Upper lobe of right lung (tissue), 1 donor: ENCODE measurements at regions not wholly inside any gene's neighbourhood (a gene's known extent, or its start where the extent isn't known, plus 50 kb on each side); places are given as distances from the start of the nearest gene placed in this dataset.
"Not testable (repeated sequence)": the region's sequence is repeated elsewhere in the genome, so short reads cannot be mapped to it uniquely, and the experiment has no call there.

Experiments used
- ATAC-seq: fragments of 200-7000 bp; cut with Tn5 transposase; one replicate; pipeline ENCODE4 v1.9.1; 2020; ENCODE audit warnings: mild to moderate bottlenecking, moderate library complexity
- DNase-seq: peaks from one replicate; pipeline ENCODE4 v3.0.0-alpha.2; 2020
- H3K27ac ChIP-seq: fragments of 200-600 bp; one replicate; pipeline ENCODE4 v1.8.0; 2022
- H3K27me3 ChIP-seq: fragments of 200-600 bp; one replicate; pipeline ENCODE4 v1.8.0; 2022; ENCODE audit warnings: mild to moderate bottlenecking
- H3K36me3 ChIP-seq: fragments of 200-600 bp; one replicate; pipeline ENCODE4 v1.8.0; 2022
- H3K4me1 ChIP-seq: fragments of 200-600 bp; one replicate; pipeline ENCODE4 v1.8.0; 2022
- H3K4me3 ChIP-seq: fragments of 200-600 bp; one replicate; pipeline ENCODE4 v1.8.0; 2022; ENCODE audit warnings: mild to moderate bottlenecking
- H3K9me3 ChIP-seq: fragments of 200-600 bp; one replicate; pipeline ENCODE4 v1.8.0; 2022
- CTCF ChIP-seq: fragments of 200-600 bp; IDR thresholded peaks from one replicate; pipeline ENCODE4 v1.8.0; 2022; ENCODE audit warnings: antibody characterized with exemption
- intact Hi-C: fragments of 100-400 bp; cut with DNase I; formaldehyde crosslinking; loops from one replicate; pipeline ENCODE4 v1.11.0; 2022
- donor health status: DM: no; HTN: yes; CAD: no; lungs with severe emphysema.

DNA sequence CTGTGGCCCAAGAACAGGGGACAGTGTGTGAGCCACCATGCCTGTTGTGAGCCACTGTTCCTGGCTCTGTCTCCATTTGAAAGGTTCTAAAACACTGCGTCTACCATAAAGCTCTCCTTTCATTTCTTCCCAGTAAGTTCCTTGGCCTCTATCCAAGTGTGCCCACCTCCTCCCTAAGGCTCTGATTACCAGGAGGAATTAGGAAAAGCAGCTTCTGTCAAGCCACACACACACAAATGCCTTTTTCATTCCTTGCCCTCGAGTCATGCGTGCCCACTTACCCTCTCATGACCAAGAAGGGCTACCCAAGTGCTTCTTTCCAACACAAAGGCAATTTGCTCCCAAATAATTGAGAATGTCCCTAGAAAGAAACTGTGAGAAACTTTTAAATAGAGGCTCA, 70.8 kb upstream of the PARD3 start:
- intact Hi-C loops: no loop called here
- no peak overlapping the region for H3K27ac ChIP-seq
- no peak overlapping the region for H3K4me3 ChIP-seq
- TF ChIP-seq CTCF: no peak
- DNase-seq (no peak), ATAC-seq (no peak)
- H3K27me3 ChIP-seq: no peaks in the 10 kb centered on the region
- H3K36me3 ChIP-seq: no peaks in the 10 kb centered on the region
- H3K9me3 ChIP-seq: no peaks in the 10 kb centered on the region
- no peaks in the 10 kb centered on the region for H3K4me1 ChIP-seq

- Histone ChIP-seq H3K36me3 (no peaks in the 10 kb centered on the region), H3K27ac (no peak overlapping the region), H3K4me1 (no peaks in the 10 kb centered on the region), H3K4me3 (no peak overlapping the region), H3K27me3 (no peaks in the 10 kb centered on the region), H3K9me3 (no peaks in the 10 kb centered on the region)
- no peak for DNase-seq
- ATAC-seq: no peak
- intact Hi-C loops: no loop called here
- TF ChIP-seq CTCF: no peak
Measured at GRCh38 chr10:34885011-34885410, 69.9 kb upstream of the PARD3 start.

DNA sequence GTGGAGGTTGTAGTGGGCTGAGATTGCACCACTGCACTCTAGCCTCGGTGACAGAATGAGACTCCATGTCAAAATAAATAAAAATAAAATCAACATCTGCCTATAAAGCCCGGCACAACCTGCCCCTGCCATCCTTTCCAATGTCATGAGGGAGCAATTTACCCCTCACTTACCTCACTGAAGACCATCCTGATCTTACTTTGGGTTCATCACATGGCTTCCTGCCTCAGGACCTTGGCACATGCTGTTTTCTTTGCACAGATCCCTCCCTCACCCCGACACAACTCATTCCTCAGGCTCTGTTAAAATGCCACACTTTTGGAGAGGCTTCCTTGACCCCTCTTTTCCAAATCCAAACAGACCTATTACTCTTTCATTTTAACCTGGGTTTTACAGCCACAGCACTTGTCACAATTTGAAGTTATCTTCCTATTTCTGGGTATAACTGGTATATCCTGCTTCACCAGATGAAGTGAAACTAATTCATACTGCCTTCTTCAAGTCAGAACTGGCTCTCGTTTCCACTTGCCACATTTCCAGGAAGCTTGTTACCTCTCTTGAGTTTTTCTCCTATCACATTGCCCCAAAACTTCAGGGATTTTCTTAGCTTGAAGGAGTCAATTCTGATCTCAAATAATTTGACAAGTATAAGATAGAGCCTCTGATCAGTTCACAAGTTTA, 69.3 kb upstream of the PARD3 start:
- DNase-seq: no peak
- Histone ChIP-seq H3K27ac (no peak overlapping the region), H3K27me3 (no peaks in the 10 kb centered on the region), H3K4me3 (no peak overlapping the region), H3K36me3 (no peaks in the 10 kb centered on the region), H3K4me1 (no peaks in the 10 kb centered on the region), H3K9me3 (no peaks in the 10 kb centered on the region)
- intact Hi-C loops: no loop called here
- ATAC-seq: no peak
- TF ChIP-seq CTCF: no peak

DNA sequence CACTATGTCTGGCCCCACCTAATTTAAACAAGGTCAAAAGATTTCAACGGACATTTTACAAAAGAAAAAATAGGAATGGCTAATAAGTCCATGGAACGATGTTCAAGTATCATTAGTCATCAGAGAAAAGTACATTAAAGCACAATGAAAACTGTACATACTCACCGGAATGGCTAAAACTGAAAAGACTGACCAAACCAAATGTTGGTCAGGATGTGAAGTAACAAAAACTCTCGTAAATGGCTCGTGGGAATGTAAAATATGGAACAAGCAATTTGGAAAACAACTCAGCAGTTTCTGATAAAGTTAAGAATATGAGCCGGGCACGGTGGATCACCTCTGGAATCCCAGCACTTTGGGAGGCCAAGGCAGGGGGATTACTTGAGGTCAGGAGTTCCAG, 65.7 kb upstream of the PARD3 start:
- no peaks in the 10 kb centered on the region for H3K27me3 ChIP-seq
- ATAC-seq: no peak
- no peaks in the 10 kb centered on the region for H3K36me3 ChIP-seq
- intact Hi-C loops: no loop called here
- no peak overlapping the region for H3K27ac ChIP-seq
- DNase-seq: no peak
- H3K9me3 ChIP-seq: no peaks in the 10 kb centered on the region
- no peak for TF ChIP-seq CTCF
- H3K4me1 ChIP-seq: no peaks in the 10 kb centered on the region
- H3K4me3 ChIP-seq: no peak overlapping the region

DNA sequence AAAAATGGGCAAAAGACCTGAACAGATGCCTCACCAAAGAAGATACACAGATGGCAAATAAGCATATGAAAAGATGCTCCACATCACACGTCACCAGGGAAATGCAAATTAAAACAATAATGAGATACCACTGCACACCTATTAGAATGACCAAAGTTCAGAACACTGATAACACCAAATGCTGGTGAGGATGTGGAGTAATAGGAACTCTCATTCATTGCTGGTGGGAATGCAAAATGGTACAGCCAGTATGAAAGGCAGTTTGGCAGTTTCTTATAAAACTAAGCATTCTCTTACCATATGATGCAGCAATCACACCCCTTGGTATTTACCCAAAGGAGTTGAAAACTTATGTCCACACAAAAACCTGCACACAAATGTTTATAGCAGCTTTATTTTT, 63.6 kb upstream of the PARD3 start:
- intact Hi-C loops, H3K27me3 ChIP-seq, H3K4me1 ChIP-seq: not testable (repeated sequence)

DNA sequence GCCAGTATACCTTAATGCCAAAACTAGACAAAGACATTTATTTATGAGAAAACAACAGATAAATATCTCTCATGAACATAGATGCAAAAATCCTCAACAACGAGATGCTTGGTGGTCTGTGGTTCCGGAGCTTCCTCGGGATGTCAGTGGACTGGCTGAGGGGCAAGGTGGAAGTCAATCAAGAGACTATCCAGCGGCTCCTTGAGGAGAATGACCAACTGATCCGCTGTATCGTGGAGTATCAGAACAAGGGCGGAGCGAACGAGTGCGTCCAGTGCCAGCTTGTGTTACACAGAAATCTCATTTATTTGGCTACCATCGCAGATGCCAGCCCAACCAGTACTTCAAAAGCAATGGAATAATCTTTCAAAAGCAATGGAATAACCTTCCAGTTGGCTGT, 60.0 kb upstream of the PARD3 start:
- H3K36me3 ChIP-seq: no peaks in the 10 kb centered on the region
- ATAC-seq: no peak
- intact Hi-C loops: no loop called here
- no peak for TF ChIP-seq CTCF
- H3K27me3 ChIP-seq: no peaks in the 10 kb centered on the region
- no peak overlapping the region for H3K4me3 ChIP-seq
- no peaks in the 10 kb centered on the region for H3K9me3 ChIP-seq
- H3K27ac ChIP-seq: no peak overlapping the region
- no peaks in the 10 kb centered on the region for H3K4me1 ChIP-seq
- DNase-seq: no peak

More for the DNA sequence above, 63.6 kb upstream of the PARD3 start:
- not testable (repeated sequence) for H3K9me3 ChIP-seq, H3K36me3 ChIP-seq, H3K27ac ChIP-seq, H3K4me3 ChIP-seq, ATAC-seq, DNase-seq
